ENCODE measurements at regions not wholly inside any gene's neighbourhood (a gene's known extent, or its start where the extent isn't known, plus 50 kb on each side); places are given as distances from the start of the nearest gene placed in this dataset.

DNA sequence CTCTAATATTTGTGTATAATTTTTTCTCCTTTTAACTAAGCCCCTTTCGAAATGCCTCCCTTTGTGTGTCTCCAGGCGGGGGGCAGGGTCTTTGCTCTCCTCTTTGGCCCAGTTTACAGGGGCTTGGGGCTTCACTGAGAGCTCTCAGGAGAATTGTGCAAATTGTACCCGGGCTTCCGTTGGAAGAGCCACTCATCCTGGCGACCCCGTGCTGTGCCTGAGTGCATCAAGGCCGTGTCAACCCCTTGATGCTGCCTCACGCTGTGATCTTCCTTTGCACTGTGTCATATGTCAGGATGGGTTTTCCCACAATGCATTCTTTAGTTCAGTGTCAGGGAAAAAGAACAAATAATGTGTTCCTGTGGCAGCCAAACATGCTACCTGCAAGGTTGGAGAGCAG is 118.0 kb upstream of the POU3F2 start:
- no peak overlapping the region for H3K4me3 Mint-ChIP-seq (ENCODE audit: low read depth, unreplicated experiment)
- H3K9me3 Mint-ChIP-seq (ENCODE audit: low read depth, unreplicated experiment): no peaks in the 10 kb centered on the region
- intact Hi-C loops (cut with micrococcal nuclease; ENCODE audit: unreplicated experiment): no loop called here
- CTCF ChIA-PET: no interaction called here
- H3K4me1 Mint-ChIP-seq (ENCODE audit: low read depth, unreplicated experiment): no peaks in the 10 kb centered on the region
- no peak for DNase-seq
- peaks cover 50% of the 10 kb centered on the region for H3K27me3 Mint-ChIP-seq (ENCODE audit: unreplicated experiment)
- TF ChIP-seq, protein P1, sequence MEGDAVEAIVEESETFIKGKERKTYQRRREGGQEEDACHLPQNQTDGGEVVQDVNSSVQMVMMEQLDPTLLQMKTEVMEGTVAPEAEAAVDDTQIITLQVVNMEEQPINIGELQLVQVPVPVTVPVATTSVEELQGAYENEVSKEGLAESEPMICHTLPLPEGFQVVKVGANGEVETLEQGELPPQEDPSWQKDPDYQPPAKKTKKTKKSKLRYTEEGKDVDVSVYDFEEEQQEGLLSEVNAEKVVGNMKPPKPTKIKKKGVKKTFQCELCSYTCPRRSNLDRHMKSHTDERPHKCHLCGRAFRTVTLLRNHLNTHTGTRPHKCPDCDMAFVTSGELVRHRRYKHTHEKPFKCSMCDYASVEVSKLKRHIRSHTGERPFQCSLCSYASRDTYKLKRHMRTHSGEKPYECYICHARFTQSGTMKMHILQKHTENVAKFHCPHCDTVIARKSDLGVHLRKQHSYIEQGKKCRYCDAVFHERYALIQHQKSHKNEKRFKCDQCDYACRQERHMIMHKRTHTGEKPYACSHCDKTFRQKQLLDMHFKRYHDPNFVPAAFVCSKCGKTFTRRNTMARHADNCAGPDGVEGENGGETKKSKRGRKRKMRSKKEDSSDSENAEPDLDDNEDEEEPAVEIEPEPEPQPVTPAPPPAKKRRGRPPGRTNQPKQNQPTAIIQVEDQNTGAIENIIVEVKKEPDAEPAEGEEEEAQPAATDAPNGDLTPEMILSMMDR (IDR thresholded peaks at IDR 0.05; ENCODE audit: unreplicated experiment): no peak
- no TSS peak for BruUV-seq (replicated peaks)
- H3K27ac Mint-ChIP-seq (ENCODE audit: unreplicated experiment): no peak overlapping the region
- no peaks in the 10 kb centered on the region for H3K36me3 Mint-ChIP-seq (ENCODE audit: insufficient read depth, unreplicated experiment)

DNA sequence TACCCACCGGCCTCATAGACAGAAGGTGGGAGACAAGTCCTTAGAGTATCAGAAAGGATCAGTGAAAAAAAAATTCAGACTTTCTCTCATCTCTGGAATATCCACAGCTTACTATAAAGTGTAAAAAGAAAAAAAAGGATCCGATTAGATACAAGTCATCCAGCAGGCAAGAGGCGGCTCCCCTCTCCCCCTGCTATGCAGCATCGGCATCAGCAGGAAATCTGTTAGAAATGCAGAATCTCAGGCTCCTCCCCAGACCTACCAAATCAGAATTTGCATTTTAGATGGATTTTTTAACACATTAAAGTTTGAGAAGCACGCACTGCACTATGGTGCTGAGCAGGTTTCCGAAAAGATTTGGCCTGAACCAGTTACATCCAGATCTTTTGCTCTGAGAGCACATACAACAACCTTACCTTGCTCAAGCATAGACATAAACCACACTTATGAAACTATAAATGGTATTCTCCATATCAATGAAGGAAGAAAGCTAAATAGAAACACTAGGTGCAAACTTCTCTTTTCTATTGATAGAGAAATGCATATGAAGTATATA is 117.0 kb upstream of the POU3F2 start:
- no TSS peak for BruUV-seq (replicated peaks)
- H3K36me3 Mint-ChIP-seq (ENCODE audit: insufficient read depth, unreplicated experiment): no peaks in the 10 kb centered on the region
- CTCF ChIA-PET: no interaction called here
- peaks cover 58% of the 10 kb centered on the region for H3K27me3 Mint-ChIP-seq (ENCODE audit: unreplicated experiment)
- no peak overlapping the region for H3K4me3 Mint-ChIP-seq (ENCODE audit: low read depth, unreplicated experiment)
- intact Hi-C loops (cut with micrococcal nuclease; ENCODE audit: unreplicated experiment): no loop called here
- no peaks in the 10 kb centered on the region for H3K9me3 Mint-ChIP-seq (ENCODE audit: low read depth, unreplicated experiment)
- no peak overlapping the region for H3K27ac Mint-ChIP-seq (ENCODE audit: unreplicated experiment)
- no peaks in the 10 kb centered on the region for H3K4me1 Mint-ChIP-seq (ENCODE audit: low read depth, unreplicated experiment)
- TF ChIP-seq, protein P1 (IDR thresholded peaks at IDR 0.05; ENCODE audit: unreplicated experiment): no peak
- no peak for DNase-seq

DNA sequence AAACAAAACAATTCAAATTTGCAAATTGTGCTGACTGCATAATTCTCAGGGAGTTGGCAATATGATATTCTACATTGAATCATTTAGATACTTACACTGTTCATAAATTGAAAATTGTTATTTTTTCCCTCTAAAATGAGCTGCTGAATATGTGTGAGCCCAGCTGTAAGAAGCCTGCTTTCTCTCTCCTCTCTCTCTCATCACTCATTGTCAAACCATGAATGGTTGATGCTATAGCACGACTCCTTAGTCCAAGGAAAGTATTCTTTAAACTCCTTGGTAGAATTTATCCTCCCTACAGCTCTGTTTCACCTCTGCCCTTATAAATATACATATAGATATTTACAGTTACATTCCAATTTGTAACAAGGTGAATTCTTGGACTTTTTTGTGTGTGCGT is 116.4 kb upstream of the POU3F2 start:
- Mint-ChIP-seq H3K36me3 (ENCODE audit: insufficient read depth, unreplicated experiment) (no peaks in the 10 kb centered on the region), H3K4me3 (ENCODE audit: low read depth, unreplicated experiment) (no peak overlapping the region), H3K27ac (ENCODE audit: unreplicated experiment) (no peak overlapping the region), H3K27me3 (ENCODE audit: unreplicated experiment) (peaks cover 58% of the 10 kb centered on the region), H3K9me3 (ENCODE audit: low read depth, unreplicated experiment) (no peaks in the 10 kb centered on the region), H3K4me1 (ENCODE audit: low read depth, unreplicated experiment) (no peaks in the 10 kb centered on the region)
- TF ChIP-seq, protein P1 (IDR thresholded peaks at IDR 0.05; ENCODE audit: unreplicated experiment): no peak
- no peak for DNase-seq
- CTCF ChIA-PET: no interaction called here
- intact Hi-C loops (cut with micrococcal nuclease; ENCODE audit: unreplicated experiment): no loop called here
- BruUV-seq (replicated peaks): no TSS peak

DNA sequence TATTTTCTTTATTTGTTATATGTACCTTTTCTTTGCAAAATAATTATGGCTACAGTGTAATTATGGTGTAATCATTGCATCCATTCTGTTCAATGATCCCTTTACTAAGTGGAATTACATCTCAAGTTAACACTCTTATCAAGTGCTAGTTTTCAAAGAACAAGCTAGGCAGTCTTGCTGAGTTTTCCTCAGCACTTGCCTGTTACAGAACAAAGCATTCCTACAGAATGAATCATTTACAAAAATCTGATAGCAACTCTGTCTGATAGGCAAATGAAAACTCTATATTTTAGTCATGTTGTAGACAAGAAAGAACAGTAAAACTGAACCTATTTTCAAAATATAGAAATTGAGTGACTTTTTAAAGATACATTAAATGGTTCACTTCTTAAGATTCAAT is 109.8 kb upstream of the POU3F2 start:
- Mint-ChIP-seq H3K4me3 (ENCODE audit: low read depth, unreplicated experiment) (no peak overlapping the region), H3K4me1 (ENCODE audit: low read depth, unreplicated experiment) (no peaks in the 10 kb centered on the region), H3K36me3 (ENCODE audit: insufficient read depth, unreplicated experiment) (no peaks in the 10 kb centered on the region), H3K9me3 (ENCODE audit: low read depth, unreplicated experiment) (peaks cover 3% of the 10 kb centered on the region), H3K27me3 (ENCODE audit: unreplicated experiment) (peaks cover 26% of the 10 kb centered on the region), H3K27ac (ENCODE audit: unreplicated experiment) (no peak overlapping the region)
- CTCF ChIA-PET: no interaction called here
- no peak for DNase-seq
- no TSS peak for BruUV-seq (replicated peaks)
- intact Hi-C loops (cut with micrococcal nuclease; ENCODE audit: unreplicated experiment): no loop called here
- TF ChIP-seq, protein P1 (IDR thresholded peaks at IDR 0.05; ENCODE audit: unreplicated experiment): no peak

Measured in Calu3 (cell line).